ENCODE measurements at regions not wholly inside any gene's neighbourhood (a gene's known extent, or its start where the extent isn't known, plus 50 kb on each side); places are given as distances from the start of the nearest gene placed in this dataset.

DNA sequence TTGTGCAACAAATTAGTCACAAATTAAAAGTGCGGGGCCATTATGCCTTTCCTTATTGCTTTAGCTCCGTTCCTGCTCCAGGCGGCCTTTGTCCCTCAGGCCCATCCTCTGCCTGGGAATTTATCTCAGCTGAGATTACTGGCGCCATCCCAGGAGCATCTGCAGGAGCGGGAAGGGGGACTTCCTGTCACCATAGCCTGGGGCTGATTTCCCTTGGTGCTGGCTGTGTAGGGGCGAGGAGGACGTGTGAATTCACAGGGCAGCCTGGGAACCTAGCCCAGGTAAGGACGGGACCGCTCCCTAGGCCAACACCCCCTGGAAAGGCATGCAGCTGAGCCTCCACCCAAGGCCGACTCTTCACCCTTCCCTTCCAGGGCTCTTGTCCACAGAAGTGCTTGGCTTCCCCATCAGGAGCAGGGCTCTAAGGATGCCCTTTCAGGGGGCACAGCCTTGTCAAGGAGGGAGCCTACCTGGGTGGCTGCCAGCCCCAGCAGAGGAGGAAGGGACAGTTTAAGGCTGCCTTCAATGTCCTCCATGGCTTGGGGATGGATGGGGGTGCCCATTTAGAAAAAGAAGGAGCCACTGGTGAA, 72.6 kb upstream of the NKX1-1 start:
- TF ChIP-seq POLR2A (IDR thresholded peaks at IDR 0.05): no peak
- TF ChIP-seq, protein P1, sequence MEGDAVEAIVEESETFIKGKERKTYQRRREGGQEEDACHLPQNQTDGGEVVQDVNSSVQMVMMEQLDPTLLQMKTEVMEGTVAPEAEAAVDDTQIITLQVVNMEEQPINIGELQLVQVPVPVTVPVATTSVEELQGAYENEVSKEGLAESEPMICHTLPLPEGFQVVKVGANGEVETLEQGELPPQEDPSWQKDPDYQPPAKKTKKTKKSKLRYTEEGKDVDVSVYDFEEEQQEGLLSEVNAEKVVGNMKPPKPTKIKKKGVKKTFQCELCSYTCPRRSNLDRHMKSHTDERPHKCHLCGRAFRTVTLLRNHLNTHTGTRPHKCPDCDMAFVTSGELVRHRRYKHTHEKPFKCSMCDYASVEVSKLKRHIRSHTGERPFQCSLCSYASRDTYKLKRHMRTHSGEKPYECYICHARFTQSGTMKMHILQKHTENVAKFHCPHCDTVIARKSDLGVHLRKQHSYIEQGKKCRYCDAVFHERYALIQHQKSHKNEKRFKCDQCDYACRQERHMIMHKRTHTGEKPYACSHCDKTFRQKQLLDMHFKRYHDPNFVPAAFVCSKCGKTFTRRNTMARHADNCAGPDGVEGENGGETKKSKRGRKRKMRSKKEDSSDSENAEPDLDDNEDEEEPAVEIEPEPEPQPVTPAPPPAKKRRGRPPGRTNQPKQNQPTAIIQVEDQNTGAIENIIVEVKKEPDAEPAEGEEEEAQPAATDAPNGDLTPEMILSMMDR (IDR thresholded peaks at IDR 0.05 in 8 of 11, conservative IDR thresholded peaks at IDR 0.05 in 3 of 11): no peak
- TF ChIP-seq POLR2AphosphoS5 (IDR thresholded peaks at IDR 0.05): no peak
